GM19238 (cell line): ENCODE measurements at regions not wholly inside any gene's neighbourhood (a gene's known extent, or its start where the extent isn't known, plus 50 kb on each side); places are given as distances from the start of the nearest gene placed in this dataset.
"Not testable (repeated sequence)": the region's sequence is repeated elsewhere in the genome, so short reads cannot be mapped to it uniquely, and the experiment has no call there.

Experiments
- DNase-seq: peaks from one replicate; pipeline ENCODE4 v3.0.0; 2011; ENCODE audit warnings: low spot score; ENCODE audit not compliant: insufficient read length

DNA sequence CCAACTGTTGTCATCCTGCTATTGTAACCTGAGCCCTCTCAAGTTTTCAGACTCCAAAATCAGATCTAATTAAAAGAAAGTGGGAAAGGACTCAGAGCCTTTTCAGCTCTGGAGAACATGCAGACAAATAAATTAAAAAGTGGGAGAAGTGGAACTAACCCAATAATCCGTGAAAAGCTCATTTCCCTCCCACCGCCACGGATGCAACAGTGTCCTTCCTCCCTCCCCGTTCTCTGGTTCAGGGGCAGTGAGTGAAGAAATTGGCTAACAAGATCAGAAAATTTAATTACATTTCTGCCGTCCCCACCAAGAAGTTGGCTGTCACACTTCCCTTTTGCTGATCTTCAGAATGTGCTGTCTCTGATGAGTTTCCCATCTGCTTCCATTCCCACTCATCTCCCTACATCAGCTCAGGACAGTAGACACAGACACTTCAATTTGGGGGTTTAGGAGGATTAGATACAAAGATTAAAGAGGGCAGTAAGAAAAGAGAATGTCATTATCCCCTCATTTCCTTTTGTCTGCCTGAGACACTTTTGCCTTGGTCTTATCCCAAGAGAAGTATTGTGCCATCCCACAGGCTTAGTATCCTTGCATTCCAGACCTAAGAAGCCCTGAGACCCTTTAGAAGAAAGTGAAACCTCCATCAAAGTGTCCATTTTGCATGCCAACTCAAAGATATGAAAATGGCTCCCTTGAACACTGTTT is 335.7 kb upstream of the PPP2R3A start:
- no peak for DNase-seq

DNA sequence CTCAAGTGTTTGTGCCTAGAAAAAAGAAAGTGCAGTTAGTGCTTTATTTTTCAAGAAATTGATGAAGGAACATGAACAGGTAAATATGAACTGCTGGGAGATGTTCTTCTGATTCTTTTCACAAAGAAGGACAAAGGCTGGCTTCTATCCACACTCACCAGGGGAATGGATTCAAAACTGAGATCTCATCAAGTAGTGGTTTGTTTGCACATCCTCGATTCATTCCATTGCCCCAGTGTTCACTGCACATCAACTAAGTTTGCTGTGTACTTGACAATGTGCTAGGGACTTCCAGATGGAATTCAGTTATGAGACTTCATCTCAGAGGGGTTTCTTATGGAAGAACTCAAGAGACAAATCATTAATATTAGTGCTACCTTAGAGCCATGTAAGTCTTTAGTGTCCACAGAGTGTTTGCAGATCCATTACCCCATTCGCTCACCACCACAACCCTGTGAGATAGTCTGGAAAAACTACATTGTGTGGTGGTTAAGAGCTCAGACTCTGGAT is 332.9 kb upstream of the PPP2R3A start:
- DNase-seq: no peak

DNA sequence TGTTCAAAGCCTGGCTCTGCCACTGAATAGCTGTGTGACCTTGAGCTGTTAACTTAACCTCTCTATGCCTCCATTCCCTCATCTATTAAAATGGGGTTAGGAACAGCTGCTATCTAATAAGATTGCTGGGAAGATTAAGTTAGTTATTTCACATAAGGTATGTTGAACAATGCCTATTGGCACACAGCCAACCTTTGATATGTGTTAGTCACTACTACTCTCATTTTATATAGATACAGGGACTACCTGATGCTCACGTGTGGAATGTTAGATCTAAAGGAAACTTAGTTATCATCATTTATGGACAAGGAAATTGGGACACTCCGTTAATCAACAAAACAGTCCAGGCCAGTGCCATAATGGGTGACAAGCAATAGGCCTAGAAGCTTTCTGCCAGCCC is 332.4 kb upstream of the PPP2R3A start:
- DNase-seq: no peak

DNA sequence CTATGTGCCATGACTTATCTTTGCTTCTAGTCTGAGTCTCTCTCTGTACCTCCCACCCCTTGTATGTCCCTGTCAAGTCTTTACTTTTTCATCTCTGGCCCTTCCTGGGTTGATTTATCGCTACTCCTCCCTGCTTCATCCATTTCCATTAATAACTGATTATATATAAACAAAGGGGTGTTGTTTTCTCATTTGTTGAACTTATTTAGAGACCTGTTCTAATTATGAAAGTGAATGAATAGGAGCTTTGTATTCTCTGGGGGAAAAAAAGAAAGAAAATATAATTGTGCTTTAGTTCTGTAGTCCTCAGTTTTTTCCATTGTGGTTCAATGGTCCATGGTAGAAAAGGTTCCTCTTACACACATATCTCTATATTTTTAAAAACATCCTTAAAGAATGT is 328.9 kb upstream of the PPP2R3A start:
- DNase-seq: no peak

DNA sequence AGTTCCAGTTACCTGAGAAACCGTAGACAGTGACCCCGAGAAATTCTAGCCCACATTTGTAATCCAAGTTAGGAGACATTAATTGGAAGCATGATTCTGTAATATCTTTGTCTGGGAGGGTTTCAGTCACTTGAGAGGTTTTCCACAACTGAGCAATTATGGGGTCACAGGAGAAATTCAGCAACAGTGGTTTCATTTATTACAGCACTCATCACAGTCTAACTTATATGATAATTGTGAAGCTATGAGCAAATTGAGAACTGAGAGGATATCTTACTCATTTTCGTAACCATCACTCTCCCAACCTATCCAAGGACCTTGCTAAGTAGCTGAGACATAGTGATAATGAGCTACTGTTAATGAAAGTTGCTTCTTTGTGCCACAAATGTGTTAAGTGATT is 328.5 kb upstream of the PPP2R3A start:
- no peak for DNase-seq

DNA sequence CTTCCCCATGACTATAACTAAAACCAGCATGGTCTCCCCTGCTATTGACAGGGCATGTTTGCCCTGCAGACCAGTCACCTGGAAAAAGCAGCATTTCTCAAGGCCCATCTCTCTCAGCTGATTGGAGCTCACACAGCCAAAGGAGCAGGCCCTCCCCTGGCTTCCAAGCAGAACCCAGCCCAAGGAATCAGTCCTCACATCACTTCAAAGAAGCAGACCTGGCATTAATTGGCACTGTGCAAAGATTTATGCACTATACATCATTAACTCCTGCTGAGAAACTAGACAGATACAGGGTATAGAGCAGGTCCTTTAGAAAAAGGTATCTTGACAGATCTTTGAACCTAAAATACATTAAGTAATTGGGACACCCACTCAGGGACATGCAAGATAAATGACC is 323.8 kb upstream of the PPP2R3A start:
- no peak for DNase-seq

DNA sequence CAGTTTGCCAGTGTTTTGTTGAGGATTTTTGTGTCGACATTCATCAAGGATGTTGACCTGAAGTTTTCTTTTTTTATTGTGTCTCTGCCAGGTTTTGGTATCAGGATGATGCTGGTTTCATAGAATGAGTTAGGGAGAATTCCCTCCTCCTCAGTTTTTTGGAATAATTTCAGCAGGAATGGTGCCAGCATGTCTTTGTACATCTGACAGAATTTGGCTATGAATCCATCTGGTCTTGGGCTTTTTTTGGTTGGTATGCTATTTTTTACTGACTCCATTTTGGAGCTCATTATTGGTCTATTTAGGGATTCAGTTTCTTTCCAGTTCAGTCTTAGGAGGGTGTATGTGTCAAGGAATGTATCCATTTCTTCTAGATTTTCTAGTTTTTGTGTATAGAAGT is 320.0 kb upstream of the PPP2R3A start:
- DNase-seq: no peak

DNA sequence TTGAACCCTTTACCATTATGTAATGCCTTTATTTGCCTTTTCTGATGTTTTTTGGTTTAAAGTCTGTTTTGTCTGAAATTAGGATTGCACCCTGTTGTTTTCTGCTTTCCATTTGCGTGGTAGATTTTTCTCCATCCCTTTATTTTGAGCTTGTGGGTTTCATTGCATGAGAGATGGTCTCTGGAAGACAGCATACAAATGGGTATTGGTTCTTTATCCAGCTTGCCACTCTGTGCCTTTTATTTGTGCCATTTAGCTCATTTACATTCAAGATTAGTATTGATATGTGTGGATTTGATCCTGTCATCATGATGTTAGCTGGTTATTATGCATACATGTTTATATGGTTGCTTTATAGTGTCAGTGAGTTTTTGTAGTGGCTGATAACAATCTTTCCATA is 318.7 kb upstream of the PPP2R3A start:
- no peak for DNase-seq

DNA sequence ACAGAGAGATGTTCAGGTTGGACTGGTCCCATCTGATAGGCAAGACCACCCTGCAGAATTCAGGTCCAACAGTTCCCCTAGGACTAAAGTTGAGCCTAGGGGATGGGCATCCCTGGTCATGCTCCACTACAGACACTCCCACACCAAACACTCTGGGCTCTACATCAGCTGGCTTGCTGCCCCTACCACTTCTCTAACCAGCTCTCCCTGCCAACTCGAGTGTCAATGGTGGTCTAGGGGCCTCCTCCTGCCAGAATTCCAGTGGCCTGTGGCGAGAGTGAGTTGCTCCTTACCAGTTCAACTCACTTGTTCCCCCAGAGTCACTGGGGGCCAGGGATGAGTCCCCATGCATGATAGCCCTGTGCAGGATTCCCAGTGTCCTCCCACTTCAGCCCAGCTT is 316.2 kb upstream of the PPP2R3A start:
- DNase-seq: no peak

DNA sequence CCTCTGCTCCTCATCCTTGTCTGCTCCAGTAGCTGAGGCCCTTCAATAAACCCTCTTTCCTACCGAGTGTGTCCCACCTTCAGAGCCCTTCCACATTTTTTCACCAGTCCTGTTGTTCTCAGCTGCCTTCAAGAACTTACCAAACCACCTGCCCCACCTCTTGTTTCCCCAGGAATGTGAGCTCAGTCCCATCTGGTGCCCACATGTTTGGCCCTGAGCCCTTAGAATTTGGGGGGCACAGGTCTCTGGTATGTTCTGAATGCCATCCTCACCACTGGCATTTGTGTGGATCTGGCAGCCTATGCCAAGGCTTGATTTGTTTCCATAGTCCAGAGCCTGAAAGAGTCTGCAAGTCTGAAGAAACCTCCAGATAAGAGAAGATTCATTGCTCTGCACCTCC is 315.2 kb upstream of the PPP2R3A start:
- DNase-seq: no peak

DNA sequence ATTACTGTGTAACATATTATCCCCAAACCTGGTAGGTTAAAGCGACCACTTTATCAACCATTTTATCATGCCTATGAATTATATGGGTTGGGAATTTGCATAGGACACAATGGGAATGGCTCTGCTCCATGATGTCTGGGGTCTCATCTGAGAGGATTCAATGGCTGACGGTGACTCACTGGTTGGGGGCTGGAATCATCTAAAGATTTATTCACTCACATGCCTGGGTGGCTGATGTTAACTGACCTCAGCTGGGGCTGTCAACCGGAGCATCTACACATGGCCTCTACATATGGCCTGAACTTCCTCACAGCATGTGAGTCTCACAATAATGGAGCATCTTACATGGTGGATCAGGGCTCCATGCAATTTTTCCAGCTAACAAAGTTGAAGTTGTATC is 313.1 kb upstream of the PPP2R3A start:
- no peak for DNase-seq

DNA sequence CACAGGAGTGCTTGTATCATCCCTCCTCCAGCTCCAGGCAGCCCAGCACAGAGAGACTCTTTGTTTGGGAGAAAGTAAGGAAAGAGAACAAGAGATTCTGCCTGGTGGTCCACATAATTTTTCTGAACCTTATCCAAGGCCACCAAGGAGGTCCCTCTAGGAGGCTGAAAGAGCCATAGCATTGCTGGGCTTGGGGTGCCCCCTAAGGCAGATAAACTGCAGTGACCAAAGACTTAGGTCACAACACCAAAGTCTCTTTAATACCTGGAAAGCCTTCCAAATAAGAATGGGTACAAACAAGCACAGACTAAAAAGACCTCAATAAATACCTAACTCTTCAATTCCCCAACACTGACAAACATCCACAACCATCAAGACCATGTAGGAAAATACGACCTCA is 310.2 kb upstream of the PPP2R3A start:
- no peak for DNase-seq

DNA sequence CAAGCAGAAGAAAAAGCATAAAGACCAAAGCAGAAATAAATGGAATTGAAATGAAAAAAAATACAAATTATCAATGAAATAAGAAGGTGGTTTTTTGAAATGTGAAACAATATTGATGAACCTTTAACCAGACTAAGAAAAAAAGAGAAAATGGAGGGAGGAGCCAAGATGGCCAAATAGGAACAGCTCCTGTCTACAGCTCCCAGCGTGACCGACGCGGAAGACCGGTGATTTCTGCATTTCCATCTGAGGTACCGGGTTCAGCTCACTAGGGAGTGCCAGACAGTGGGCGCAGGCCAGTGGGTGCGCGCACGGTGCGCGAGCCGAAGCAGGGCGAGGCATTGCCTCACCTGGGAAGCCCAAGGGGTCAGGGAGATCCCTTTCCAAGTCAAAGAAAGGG is 307.1 kb upstream of the PPP2R3A start:
- DNase-seq: not testable (repeated sequence)

DNA sequence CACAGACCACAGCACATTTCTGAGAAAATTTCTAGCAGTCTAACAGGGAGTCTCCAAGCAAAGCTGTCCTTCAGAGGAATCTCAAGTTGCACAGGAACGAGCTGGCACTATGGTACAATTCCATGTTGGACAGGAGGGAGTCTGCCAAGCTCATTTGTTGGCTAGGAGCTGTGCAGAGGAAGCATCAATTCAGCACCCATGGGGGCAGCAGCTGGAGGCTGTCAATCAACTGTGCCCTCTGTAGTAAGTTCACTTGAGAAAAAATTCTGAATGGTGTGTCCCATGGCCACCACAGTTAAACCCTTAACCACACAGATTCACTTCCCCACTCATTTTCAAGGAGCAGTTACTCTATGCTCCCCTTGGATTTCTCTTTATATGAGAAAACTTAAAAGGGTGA is 298.5 kb upstream of the PPP2R3A start:
- DNase-seq: no peak

DNA sequence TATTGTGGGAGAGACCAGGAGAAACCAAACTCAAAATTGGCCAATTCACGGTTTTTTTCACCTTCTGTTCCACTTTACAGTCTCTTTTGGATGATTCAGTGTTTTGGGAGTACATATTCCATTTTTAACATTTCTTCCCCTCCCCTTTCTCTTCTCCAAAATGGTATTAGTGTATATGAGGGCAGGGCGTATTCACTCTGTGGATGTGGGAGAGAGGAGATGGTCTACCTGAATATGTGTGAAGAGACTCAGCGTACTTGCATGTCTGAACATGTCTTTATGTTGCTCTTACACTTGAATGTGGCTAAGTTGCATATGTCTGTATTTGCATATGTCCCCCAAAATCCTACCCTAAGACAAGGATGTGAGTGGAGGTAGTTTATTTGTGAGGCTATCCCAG is 291.0 kb upstream of the PPP2R3A start:
- DNase-seq: no peak

DNA sequence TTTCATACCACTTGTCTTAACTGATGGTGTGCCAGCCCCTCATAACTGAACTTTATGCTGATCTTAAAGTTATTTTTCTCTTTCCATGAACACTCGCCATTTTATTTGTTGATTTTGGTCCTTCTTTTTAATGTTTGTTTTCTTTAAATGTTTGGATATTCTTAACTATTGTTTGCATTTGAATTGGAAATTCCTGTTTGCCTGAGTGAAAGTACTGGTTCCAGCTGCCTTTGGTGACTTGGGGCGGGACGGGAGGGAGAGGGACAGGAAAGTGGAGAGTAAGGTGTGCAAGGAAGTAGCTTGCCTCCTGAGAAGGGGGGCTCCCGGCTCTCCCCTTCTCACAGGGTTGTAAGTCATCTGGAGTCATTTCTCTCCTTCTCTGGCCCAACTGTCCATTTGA is 287.1 kb upstream of the PPP2R3A start:
- no peak for DNase-seq

DNA sequence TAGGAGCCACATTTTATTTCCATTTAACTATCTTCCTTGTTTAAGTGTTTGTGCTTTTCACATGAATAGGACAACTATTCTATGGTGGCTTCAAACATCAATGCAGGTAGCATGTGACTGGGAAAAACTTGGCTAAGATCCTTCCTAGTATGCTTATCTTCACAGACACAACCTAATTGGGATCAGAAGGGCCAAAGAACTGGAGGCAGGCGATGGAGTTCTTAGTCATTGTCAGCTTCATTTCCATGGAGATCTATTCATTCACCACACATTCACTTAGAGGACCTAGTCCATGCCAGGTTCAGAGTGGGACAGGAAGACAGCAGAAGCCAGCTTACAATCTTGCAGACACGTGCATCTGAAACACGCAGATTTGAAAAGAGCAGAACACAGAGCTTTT is 277.5 kb upstream of the PPP2R3A start:
- no peak for DNase-seq

DNA sequence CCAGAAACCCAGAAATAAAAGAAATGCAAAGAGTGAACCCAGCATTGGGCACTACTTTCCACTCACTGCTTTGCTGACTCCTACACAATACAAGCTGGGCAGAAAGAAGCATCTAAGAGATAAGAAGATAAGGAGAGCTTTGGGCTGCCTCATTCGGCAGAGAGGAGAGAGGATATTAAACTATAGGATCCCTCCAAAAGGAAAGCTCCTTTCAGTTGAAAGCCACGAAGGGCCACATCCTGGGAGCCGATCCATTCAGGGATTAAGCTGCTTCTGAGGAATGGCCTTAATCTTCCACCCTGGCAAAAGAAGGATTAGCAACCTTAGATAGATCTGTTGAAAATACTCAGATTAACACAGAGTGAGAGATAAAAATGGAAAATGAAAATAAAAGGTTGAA is 274.9 kb upstream of the PPP2R3A start:
- DNase-seq: no peak

DNA sequence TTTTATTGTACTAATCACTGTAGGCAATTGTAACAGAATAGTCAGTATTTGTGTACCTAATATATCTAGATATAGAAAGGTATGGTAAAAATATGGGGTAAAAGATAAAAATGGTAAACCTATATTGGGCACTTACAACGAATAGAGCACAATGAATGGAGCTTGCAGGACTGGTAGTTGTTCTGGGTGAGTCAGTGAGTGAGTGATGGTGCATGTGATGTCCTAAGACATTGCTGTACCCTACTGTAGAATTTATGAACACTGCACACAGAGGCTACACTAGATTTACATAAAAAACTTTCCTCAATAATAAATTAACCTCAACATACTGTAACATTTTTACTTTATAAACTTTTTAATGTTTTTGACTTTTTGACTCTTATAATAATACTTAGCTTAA is 274.3 kb upstream of the PPP2R3A start:
- no peak for DNase-seq

DNA sequence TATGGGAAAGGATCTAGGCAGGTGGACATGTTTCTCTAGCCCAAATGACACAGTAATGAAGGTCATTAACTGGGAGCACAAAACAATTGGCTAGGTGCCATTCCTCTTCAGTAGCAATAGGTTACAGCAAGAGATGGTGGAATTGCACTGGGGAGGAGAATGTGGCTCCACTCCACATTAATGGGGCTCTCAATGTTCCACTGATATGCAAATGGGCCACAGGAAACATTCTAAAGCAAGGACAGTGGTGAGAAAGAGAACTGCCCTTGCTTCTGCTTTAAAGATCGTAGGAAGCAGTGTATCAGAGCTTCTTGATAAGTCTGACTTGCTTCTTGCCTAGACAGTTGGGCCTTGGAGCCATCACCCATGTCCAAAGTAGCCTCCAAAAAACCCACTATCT is 271.4 kb upstream of the PPP2R3A start:
- DNase-seq: no peak

DNA sequence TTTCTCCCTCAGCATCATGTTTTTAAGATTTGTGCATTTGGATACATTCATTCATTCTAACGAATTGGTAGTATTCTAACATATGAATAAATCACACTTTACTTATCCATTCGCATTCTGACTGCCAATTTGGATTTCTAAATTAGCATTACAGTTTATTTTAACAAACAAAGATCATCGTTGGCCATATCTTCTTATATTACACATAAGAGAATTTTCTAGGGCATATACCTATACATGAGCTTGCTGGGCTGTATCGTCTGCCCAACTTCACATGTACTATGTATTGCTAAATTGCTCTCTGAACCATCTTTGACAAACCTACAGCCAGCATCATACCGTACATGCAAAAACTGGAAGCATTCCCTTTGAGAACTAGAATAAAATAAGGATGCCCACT is 265.8 kb upstream of the PPP2R3A start:
- no peak for DNase-seq

DNA sequence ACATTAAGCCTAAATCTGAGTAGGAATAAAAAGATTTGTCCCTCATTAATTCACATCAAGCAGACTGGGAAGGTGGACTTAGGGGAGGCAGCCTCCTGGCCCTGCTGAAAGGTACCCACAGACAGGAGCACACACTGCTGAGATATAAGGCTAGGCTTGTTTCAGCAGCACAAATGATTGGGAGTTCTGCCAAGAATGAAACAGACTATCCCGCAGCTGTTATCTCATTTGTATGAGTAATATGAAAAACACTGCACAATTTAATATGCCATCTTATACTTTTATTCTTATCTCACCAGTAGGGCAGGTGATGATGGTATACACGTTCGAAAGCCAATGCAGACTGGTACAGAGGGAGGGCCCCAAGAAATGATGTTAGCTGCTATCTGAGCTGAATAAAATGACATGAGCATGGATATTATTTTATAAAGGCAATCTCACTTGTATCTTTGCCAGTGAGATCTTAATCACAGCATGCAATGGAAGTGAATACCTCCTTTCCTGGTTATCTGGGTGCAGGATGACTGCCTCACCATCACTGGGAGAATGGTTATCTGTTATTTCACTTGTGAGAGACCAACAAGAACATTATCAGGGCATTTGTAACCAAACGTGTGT is 258.7 kb upstream of the PPP2R3A start:
- no peak for DNase-seq

DNA sequence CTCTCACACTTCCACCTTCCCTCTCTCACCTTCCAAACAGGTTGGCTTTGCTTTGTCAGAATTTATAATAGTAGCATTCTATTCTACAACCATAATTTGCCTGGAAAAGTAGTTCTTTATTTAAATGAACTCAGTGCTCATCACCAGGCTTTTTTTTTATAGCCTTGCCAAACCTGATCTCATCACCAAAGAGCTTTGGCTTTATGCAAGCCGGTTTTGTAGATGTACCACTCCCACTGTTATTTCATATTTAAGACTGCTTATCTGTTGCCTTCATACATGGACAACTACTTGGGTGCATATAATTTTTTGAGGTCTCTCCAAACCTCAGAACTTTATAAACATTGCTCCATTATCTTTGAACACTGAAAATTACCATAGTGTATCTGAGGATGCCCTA is 246.1 kb upstream of the PPP2R3A start:
- no peak for DNase-seq
